ENCODE measurements at regions not wholly inside any gene's neighbourhood (a gene's known extent, or its start where the extent isn't known, plus 50 kb on each side); places are given as distances from the start of the nearest gene placed in this dataset.

DNA sequence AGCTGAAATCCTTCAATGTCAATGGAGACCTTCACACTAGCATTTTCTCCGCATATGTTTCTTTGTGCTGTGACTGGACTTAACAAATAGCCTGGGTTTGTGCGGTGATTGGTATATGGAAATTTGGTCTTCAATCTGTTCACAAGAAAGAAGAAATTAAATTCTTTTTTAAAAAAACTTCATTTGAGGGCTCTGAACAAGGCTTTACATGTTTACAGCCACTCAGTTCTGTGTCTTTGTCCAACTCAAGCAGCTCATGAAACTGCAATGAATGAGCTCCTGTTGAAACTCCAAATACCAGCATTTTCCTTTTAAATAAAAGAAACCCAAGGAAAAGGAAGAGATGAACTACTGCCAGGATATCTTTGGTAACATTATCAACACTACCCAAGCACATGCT is 57.3 kb downstream of the PIK3C2A start:
- Histone ChIP-seq H2BK20ac (ENCODE audit: low read depth, low read length, poor library complexity, severe bottlenecking) (no peak overlapping the region), H3K18ac (ENCODE audit: insufficient read length, low read depth, low read length) (no peak overlapping the region), H3K79me2 (ENCODE audit: insufficient read depth, low read length) (no peaks in the 10 kb centered on the region), H3K4me1 (ENCODE audit: insufficient read depth, low read length) (no peaks in the 10 kb centered on the region), H4K8ac (replicated peaks; ENCODE audit: insufficient read length, low read depth, low read length) (no peak overlapping the region), H3K9me3 (ENCODE audit: control insufficient read depth, low read depth, low read length) (no peaks in the 10 kb centered on the region), H4K20me1 (ENCODE audit: control insufficient read depth, insufficient read depth, insufficient read length) (no peaks in the 10 kb centered on the region), H2BK15ac (ENCODE audit: low read depth, low read length) (no peak overlapping the region), H3K14ac (ENCODE audit: insufficient read depth, low read length) (no peak overlapping the region), H3K56ac (ENCODE audit: insufficient read length, low read depth, low read length) (no peak overlapping the region), H3K9ac (ENCODE audit: extremely low read depth, insufficient read length, low read length) (no peak overlapping the region), H3T11ph (ENCODE audit: low read length) (no peak overlapping the region), H4K5ac (ENCODE audit: insufficient read length, low read depth, low read length) (no peak overlapping the region), H3K4me2 (ENCODE audit: insufficient read depth, insufficient read length, low read length) (no peak overlapping the region), H3K79me1 (ENCODE audit: insufficient read depth, low read depth, low read length, poor library complexity, severe bottlenecking) (no peaks in the 10 kb centered on the region), H2AFZ (ENCODE audit: low read length) (no peak overlapping the region), H3K27me3 (ENCODE audit: insufficient read depth, low read length) (no peaks in the 10 kb centered on the region), H2BK5ac (ENCODE audit: insufficient read length, low read length) (no peak overlapping the region), H3K23me2 (ENCODE audit: insufficient read length, low read depth, low read length, poor library complexity, severe bottlenecking) (no peaks in the 10 kb centered on the region), H3K23ac (ENCODE audit: insufficient read length, low read depth, low read length) (no peak overlapping the region), H2BK12ac (ENCODE audit: insufficient read length, low read depth, low read length) (no peak overlapping the region), H3K4ac (ENCODE audit: low read depth, low read length) (no peak overlapping the region), H2BK120ac (ENCODE audit: low read depth, low read length, poor library complexity, severe bottlenecking) (no peak overlapping the region), H2AK5ac (ENCODE audit: insufficient read length, low read length) (no peak overlapping the region), H3K27ac (ENCODE audit: insufficient read length, low read depth, low read length) (no peak overlapping the region), H4K91ac (ENCODE audit: insufficient read length, low read depth, low read length) (no peak overlapping the region)
- WGBS (ENCODE audit: extremely low coverage, insufficient read length, low lambda C conversion rate): no CpG with 5 or more reads among the region's 2 CpGs
- Mint-ChIP-seq H3K4me1 (no peaks in the 10 kb centered on the region), H3K27ac (peak overlapping the region in 1 of 3 experiments; percentile 68; a peak in 1 of 7 replicates), H3K4me3 (no peak overlapping the region), H3K9me3 (no peaks in the 10 kb centered on the region), H3K27me3 (ENCODE audit: low read depth) (no peaks in the 10 kb centered on the region), H3K36me3 (ENCODE audit: insufficient read depth in 1 of 3, low read depth in 3 of 3) (peaks cover 14 to 31% (median 25%) of the 10 kb centered on the region in 3 experiments; a peak in 6 of 7 replicates)
- no peak for DNase-seq
- TF ChIP-seq, protein P1, sequence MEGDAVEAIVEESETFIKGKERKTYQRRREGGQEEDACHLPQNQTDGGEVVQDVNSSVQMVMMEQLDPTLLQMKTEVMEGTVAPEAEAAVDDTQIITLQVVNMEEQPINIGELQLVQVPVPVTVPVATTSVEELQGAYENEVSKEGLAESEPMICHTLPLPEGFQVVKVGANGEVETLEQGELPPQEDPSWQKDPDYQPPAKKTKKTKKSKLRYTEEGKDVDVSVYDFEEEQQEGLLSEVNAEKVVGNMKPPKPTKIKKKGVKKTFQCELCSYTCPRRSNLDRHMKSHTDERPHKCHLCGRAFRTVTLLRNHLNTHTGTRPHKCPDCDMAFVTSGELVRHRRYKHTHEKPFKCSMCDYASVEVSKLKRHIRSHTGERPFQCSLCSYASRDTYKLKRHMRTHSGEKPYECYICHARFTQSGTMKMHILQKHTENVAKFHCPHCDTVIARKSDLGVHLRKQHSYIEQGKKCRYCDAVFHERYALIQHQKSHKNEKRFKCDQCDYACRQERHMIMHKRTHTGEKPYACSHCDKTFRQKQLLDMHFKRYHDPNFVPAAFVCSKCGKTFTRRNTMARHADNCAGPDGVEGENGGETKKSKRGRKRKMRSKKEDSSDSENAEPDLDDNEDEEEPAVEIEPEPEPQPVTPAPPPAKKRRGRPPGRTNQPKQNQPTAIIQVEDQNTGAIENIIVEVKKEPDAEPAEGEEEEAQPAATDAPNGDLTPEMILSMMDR (conservative IDR thresholded peaks at IDR 0.05): no peak

All from H9 (cell line).